ENCODE measurements at regions not wholly inside any gene's neighbourhood (a gene's known extent, or its start where the extent isn't known, plus 50 kb on each side); places are given as distances from the start of the nearest gene placed in this dataset.

DNA sequence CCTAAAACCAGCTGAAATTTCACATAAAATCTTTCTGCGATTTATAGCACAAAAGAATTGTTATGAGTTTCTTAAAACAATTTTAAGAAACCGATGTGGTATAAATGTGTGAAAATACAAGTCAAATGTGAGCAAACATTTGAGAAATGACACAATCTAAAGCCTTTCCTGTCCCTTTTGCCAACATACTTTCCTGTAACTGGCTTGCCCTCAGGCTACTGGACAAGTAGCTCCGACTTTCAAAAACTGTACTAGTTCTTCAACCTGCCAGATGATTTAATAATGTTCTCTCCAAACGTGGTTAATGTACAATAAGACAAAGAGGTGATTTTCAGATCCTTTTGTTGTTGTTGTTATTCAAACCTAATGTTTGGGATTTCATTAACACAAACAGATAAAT, 105.9 kb upstream of the ARHGEF26 start:
- H3K9me3 ChIP-seq (ENCODE audit: control insufficient read depth in 2 of 2, insufficient read depth in 1 of 2, low read depth in 1 of 2, low read length in 1 of 2) = peaks cover 0 to 4% of the 10 kb centered on the region in 2 donors
- no peaks in the 10 kb centered on the region for H3K4me1 ChIP-seq (ENCODE audit: control insufficient read depth in 3 of 3, insufficient read depth in 2 of 3, low read depth in 1 of 3, low read length in 2 of 3)
- WGBS, 3 donors = 58 to 71% (median 68%) methylated on average over 4 of the region's 4 CpGs
- H3K27me3 ChIP-seq (ENCODE audit: control insufficient read depth in 3 of 3, insufficient read depth in 3 of 3, low read length in 3 of 3) = peaks cover 0 to 5% (median 2%) of the 10 kb centered on the region in 3 donors
- no peak overlapping the region for H3K4me3 ChIP-seq (ENCODE audit: low read depth in 1 of 3, low read length in 3 of 3)
- DNase-seq = no peak
- H3K36me3 ChIP-seq (ENCODE audit: control insufficient read depth in 3 of 3, insufficient read depth in 2 of 3, low read depth in 1 of 3, low read length in 3 of 3) = no peaks in the 10 kb centered on the region
- H3K27ac ChIP-seq (ENCODE audit: low read depth in 1 of 3, low read length in 2 of 3) = no peak overlapping the region
- no peak for FAIRE-seq

GRCh38 chr3:154018100-154018696, 103.0 kb upstream of the ARHGEF26 start:
- DNase-seq = peak; percentile 13 to 25
- Histone ChIP-seq H3K36me3 (ENCODE audit: control insufficient read depth in 3 of 3, insufficient read depth in 2 of 3, low read depth in 1 of 3, low read length in 3 of 3) (no peaks in the 10 kb centered on the region), H3K4me3 (ENCODE audit: low read depth in 1 of 3, low read length in 3 of 3) (no peak overlapping the region), H3K9me3 (ENCODE audit: control insufficient read depth in 2 of 2, insufficient read depth in 1 of 2, low read depth in 1 of 2, low read length in 1 of 2) (peaks cover 0 to 4% of the 10 kb centered on the region in 2 donors), H3K27ac (ENCODE audit: low read depth in 1 of 3, low read length in 2 of 3) (no peak overlapping the region), H3K4me1 (ENCODE audit: control insufficient read depth in 3 of 3, insufficient read depth in 2 of 3, low read depth in 1 of 3, low read length in 2 of 3) (no peaks in the 10 kb centered on the region), H3K27me3 (ENCODE audit: control insufficient read depth in 3 of 3, insufficient read depth in 3 of 3, low read length in 3 of 3) (peaks cover 0 to 5% (median 2%) of the 10 kb centered on the region in 3 donors)
- FAIRE-seq = no peak
- WGBS, 3 donors = 20 to 29% (median 28%) methylated on average over 3 of the region's 3 CpGs

GRCh38 chr3:154022606-154023005, 98.6 kb upstream of the ARHGEF26 start:
- peaks cover 0 to 4% of the 10 kb centered on the region in 2 donors for H3K9me3 ChIP-seq (ENCODE audit: control insufficient read depth in 2 of 2, insufficient read depth in 1 of 2, low read depth in 1 of 2, low read length in 1 of 2)
- no peaks in the 10 kb centered on the region for H3K4me1 ChIP-seq (ENCODE audit: control insufficient read depth in 3 of 3, insufficient read depth in 2 of 3, low read depth in 1 of 3, low read length in 2 of 3)
- peaks cover 0 to 5% (median 2%) of the 10 kb centered on the region in 3 donors for H3K27me3 ChIP-seq (ENCODE audit: control insufficient read depth in 3 of 3, insufficient read depth in 3 of 3, low read length in 3 of 3)
- H3K4me3 ChIP-seq (ENCODE audit: low read depth in 1 of 3, low read length in 3 of 3) = no peak overlapping the region
- DNase-seq = peak in 1 of 2 donors; percentile 4
- WGBS, 3 donors = 3 to 28% (median 7%) methylated on average over 1 of the region's 1 CpG
- no peak overlapping the region for H3K27ac ChIP-seq (ENCODE audit: low read depth in 1 of 3, low read length in 2 of 3)
- no peak for FAIRE-seq
- no peaks in the 10 kb centered on the region for H3K36me3 ChIP-seq (ENCODE audit: control insufficient read depth in 3 of 3, insufficient read depth in 2 of 3, low read depth in 1 of 3, low read length in 3 of 3)

DNA sequence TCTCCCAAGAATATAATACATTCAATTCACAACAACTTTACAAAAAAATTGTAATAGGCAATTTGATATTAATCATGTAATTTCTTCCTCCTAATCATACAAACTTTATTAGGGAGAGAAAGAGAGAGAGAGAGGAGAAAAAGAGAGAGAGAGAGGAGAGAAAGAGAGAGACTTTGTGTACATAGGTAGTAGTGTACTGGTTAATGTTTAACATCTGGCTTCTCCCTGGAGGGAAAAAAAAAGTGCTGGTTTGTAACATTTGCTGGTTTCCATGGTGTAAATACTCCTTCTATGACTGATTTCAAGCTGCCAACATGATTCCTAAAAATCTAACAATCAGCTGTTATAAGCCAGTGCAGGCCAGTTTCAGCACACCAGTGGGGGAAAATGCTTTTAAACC, 98.0 kb upstream of the ARHGEF26 start:
- Histone ChIP-seq H3K36me3 (ENCODE audit: control insufficient read depth in 3 of 3, insufficient read depth in 2 of 3, low read depth in 1 of 3, low read length in 3 of 3) (no peaks in the 10 kb centered on the region), H3K27ac (ENCODE audit: low read depth in 1 of 3, low read length in 2 of 3) (no peak overlapping the region), H3K27me3 (ENCODE audit: control insufficient read depth in 3 of 3, insufficient read depth in 3 of 3, low read length in 3 of 3) (peaks cover 0 to 3% (median under 1%) of the 10 kb centered on the region in 3 donors), H3K4me1 (ENCODE audit: control insufficient read depth in 3 of 3, insufficient read depth in 2 of 3, low read depth in 1 of 3, low read length in 2 of 3) (no peaks in the 10 kb centered on the region), H3K4me3 (ENCODE audit: low read depth in 1 of 3, low read length in 3 of 3) (no peak overlapping the region), H3K9me3 (ENCODE audit: control insufficient read depth in 2 of 2, insufficient read depth in 1 of 2, low read depth in 1 of 2, low read length in 1 of 2) (peaks cover 0 to 2% of the 10 kb centered on the region in 2 donors)
- peak; percentile 14 to 65 for DNase-seq
- no peak for FAIRE-seq

GRCh38 chr3:154025007-154025406, 96.2 kb upstream of the ARHGEF26 start:
- DNase-seq = no peak
- FAIRE-seq = no peak
- WGBS, 3 donors = 50 to 76% (median 59%) methylated on average over 2 of the region's 2 CpGs
- Histone ChIP-seq H3K4me1 (ENCODE audit: control insufficient read depth in 3 of 3, insufficient read depth in 2 of 3, low read depth in 1 of 3, low read length in 2 of 3) (no peaks in the 10 kb centered on the region), H3K9me3 (ENCODE audit: control insufficient read depth in 2 of 2, insufficient read depth in 1 of 2, low read depth in 1 of 2, low read length in 1 of 2) (no peaks in the 10 kb centered on the region), H3K27me3 (ENCODE audit: control insufficient read depth in 3 of 3, insufficient read depth in 3 of 3, low read length in 3 of 3) (no peaks in the 10 kb centered on the region), H3K4me3 (ENCODE audit: low read depth in 1 of 3, low read length in 3 of 3) (no peak overlapping the region), H3K36me3 (ENCODE audit: control insufficient read depth in 3 of 3, insufficient read depth in 2 of 3, low read depth in 1 of 3, low read length in 3 of 3) (no peaks in the 10 kb centered on the region), H3K27ac (ENCODE audit: low read depth in 1 of 3, low read length in 2 of 3) (no peak overlapping the region)

- 59 to 81% (median 63%) methylated on average over 4 of the region's 4 CpGs for WGBS, 3 donors
- Histone ChIP-seq H3K27ac (ENCODE audit: low read depth in 1 of 3, low read length in 2 of 3) (no peak overlapping the region), H3K4me1 (ENCODE audit: control insufficient read depth in 3 of 3, insufficient read depth in 2 of 3, low read depth in 1 of 3, low read length in 2 of 3) (no peaks in the 10 kb centered on the region), H3K4me3 (ENCODE audit: low read depth in 1 of 3, low read length in 3 of 3) (no peak overlapping the region), H3K27me3 (ENCODE audit: control insufficient read depth in 3 of 3, insufficient read depth in 3 of 3, low read length in 3 of 3) (no peaks in the 10 kb centered on the region), H3K9me3 (ENCODE audit: control insufficient read depth in 2 of 2, insufficient read depth in 1 of 2, low read depth in 1 of 2, low read length in 1 of 2) (no peaks in the 10 kb centered on the region), H3K36me3 (ENCODE audit: control insufficient read depth in 3 of 3, insufficient read depth in 2 of 3, low read depth in 1 of 3, low read length in 3 of 3) (no peaks in the 10 kb centered on the region)
- DNase-seq = no peak
- no peak for FAIRE-seq
Observed at GRCh38 chr3:154029926-154030325, 91.3 kb upstream of the ARHGEF26 start.

- no peaks in the 10 kb centered on the region for H3K4me1 ChIP-seq (ENCODE audit: control insufficient read depth in 3 of 3, insufficient read depth in 2 of 3, low read depth in 1 of 3, low read length in 2 of 3)
- no peaks in the 10 kb centered on the region for H3K36me3 ChIP-seq (ENCODE audit: control insufficient read depth in 3 of 3, insufficient read depth in 2 of 3, low read depth in 1 of 3, low read length in 3 of 3)
- 54 to 60% (median 59%) methylated on average over 2 of the region's 2 CpGs for WGBS, 3 donors
- no peaks in the 10 kb centered on the region for H3K9me3 ChIP-seq (ENCODE audit: control insufficient read depth in 2 of 2, insufficient read depth in 1 of 2, low read depth in 1 of 2, low read length in 1 of 2)
- H3K27ac ChIP-seq (ENCODE audit: low read depth in 1 of 3, low read length in 2 of 3) = no peak overlapping the region
- no peak overlapping the region for H3K4me3 ChIP-seq (ENCODE audit: low read depth in 1 of 3, low read length in 3 of 3)
- FAIRE-seq (no peak), DNase-seq (no peak)
- no peaks in the 10 kb centered on the region for H3K27me3 ChIP-seq (ENCODE audit: control insufficient read depth in 3 of 3, insufficient read depth in 3 of 3, low read length in 3 of 3)
Observed at GRCh38 chr3:154034797-154035330, 86.3 kb upstream of the ARHGEF26 start.

DNA sequence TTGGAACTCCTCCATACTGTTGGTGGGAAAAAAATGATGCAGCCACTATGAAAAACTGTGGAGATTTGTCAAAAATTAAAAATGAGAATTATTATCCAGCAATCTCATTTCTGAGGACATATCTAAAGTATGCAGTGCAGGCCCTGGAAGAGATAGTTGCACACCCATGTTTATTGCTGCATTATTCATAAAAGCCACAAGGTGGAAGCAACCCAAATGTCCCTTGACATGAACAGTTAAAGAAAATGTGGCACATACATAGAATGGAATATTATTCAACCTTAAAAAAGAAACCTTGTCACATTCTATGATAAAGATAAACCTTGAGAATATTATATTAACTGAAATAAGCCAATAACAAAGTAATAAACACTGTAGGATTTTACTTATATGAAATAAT, 80.9 kb upstream of the ARHGEF26 start:
- FAIRE-seq (no peak), DNase-seq (peak in 1 of 2 donors; percentile 48)
- H3K4me1 ChIP-seq (ENCODE audit: control insufficient read depth in 3 of 3, insufficient read depth in 2 of 3, low read depth in 1 of 3, low read length in 2 of 3) = no peaks in the 10 kb centered on the region
- no peaks in the 10 kb centered on the region for H3K27me3 ChIP-seq (ENCODE audit: control insufficient read depth in 3 of 3, insufficient read depth in 3 of 3, low read length in 3 of 3)
- no peak overlapping the region for H3K27ac ChIP-seq (ENCODE audit: low read depth in 1 of 3, low read length in 2 of 3)
- H3K9me3 ChIP-seq (ENCODE audit: control insufficient read depth in 2 of 2, insufficient read depth in 1 of 2, low read depth in 1 of 2, low read length in 1 of 2) = no peaks in the 10 kb centered on the region
- no peak overlapping the region for H3K4me3 ChIP-seq (ENCODE audit: low read depth in 1 of 3, low read length in 3 of 3)
- H3K36me3 ChIP-seq (ENCODE audit: control insufficient read depth in 3 of 3, insufficient read depth in 2 of 3, low read depth in 1 of 3, low read length in 3 of 3) = no peaks in the 10 kb centered on the region

DNA sequence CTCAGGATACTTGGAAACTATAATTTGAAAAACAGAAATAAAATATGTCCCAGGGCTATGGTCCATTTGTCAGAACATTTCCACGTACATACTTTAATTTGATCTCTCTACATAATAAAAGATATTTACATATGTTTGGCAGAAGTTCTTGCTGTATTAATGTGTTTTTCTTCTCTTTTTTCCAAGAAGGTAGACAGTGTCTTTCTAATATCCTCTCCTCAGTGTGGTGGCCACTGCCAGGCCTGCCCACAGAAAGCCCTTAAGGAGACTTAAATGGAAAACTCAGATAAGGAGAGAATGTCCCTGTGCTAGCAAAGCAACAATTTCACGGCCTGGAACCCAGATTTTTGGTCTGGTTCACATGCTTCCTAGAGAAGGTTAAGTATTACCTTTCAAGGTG, 76.5 kb upstream of the ARHGEF26 start:
- no peak overlapping the region for H3K4me3 ChIP-seq (ENCODE audit: low read depth in 1 of 3, low read length in 3 of 3)
- 79 to 84% (median 80%) methylated on average over 2 of the region's 2 CpGs for WGBS, 3 donors

More for the DNA sequence above, 76.5 kb upstream of the ARHGEF26 start:
- Histone ChIP-seq H3K36me3 (ENCODE audit: control insufficient read depth in 3 of 3, insufficient read depth in 2 of 3, low read depth in 1 of 3, low read length in 3 of 3) (no peaks in the 10 kb centered on the region), H3K9me3 (ENCODE audit: control insufficient read depth in 2 of 2, insufficient read depth in 1 of 2, low read depth in 1 of 2, low read length in 1 of 2) (no peaks in the 10 kb centered on the region), H3K4me1 (ENCODE audit: control insufficient read depth in 3 of 3, insufficient read depth in 2 of 3, low read depth in 1 of 3, low read length in 2 of 3) (no peaks in the 10 kb centered on the region), H3K27ac (ENCODE audit: low read depth in 1 of 3, low read length in 2 of 3) (no peak overlapping the region), H3K27me3 (ENCODE audit: control insufficient read depth in 3 of 3, insufficient read depth in 3 of 3, low read length in 3 of 3) (no peaks in the 10 kb centered on the region)
- DNase-seq (no peak), FAIRE-seq (no peak)
